IMR-90 (cell line): ENCODE measurements at regions not wholly inside any gene's neighbourhood (a gene's known extent, or its start where the extent isn't known, plus 50 kb on each side); places are given as distances from the start of the nearest gene placed in this dataset.

ENCODE experiments used
- CTCF ChIP-seq: conservative IDR thresholded peaks from 2 replicates; pipeline ENCODE4 v1.5.1; 2012; ENCODE audit warnings: mild to moderate bottlenecking, low read depth, low read length, improper control_type of control experiment
- SMC3 ChIP-seq: fragments of 150-350 bp; IDR thresholded peaks from 2 replicates; pipeline ENCODE4 v1.6.1; 2016; ENCODE audit warnings: low read depth, mild to moderate bottlenecking, antibody characterized with exemption, low read length, moderate library complexity

- TF ChIP-seq CTCF (no peak), SMC3 (no peak)
These were observed 794.3 kb downstream of the LIG4 start for GRCh38 chr13:107421028-107421427.
